HG03066 (cell line): ENCODE measurements at regions not wholly inside any gene's neighbourhood (a gene's known extent, or its start where the extent isn't known, plus 50 kb on each side); places are given as distances from the start of the nearest gene placed in this dataset.

Source experiments
- ATAC-seq: cut with Tn5 transposase; IDR thresholded peaks from one replicate; pipeline ENCODE4 v1.9.1; 2021; ENCODE audit warnings: low read depth; ENCODE audit not compliant: unreplicated experiment

GRCh38 chr11:116698080-116698479 lies 74.7 kb downstream of the BUD13 start:
- ATAC-seq: no peak

GRCh38 chr11:116697639-116698038 lies 75.1 kb downstream of the BUD13 start:
- ATAC-seq: no peak

- ATAC-seq: no peak
Observed at GRCh38 chr11:116697011-116697410, 75.8 kb downstream of the BUD13 start.

GRCh38 chr11:116696381-116696941 lies 76.3 kb downstream of the BUD13 start:
- ATAC-seq: no peak

GRCh38 chr11:116695657-116696254 lies 77.0 kb downstream of the BUD13 start:
- ATAC-seq: no peak

GRCh38 chr11:116694815-116695590 lies 77.8 kb downstream of the BUD13 start:
- no peak for ATAC-seq

- ATAC-seq: no peak
Observed at GRCh38 chr11:116694349-116694725, 78.5 kb downstream of the BUD13 start.

GRCh38 chr11:116693593-116694348 lies 79.0 kb downstream of the BUD13 start:
- ATAC-seq: no peak

GRCh38 chr11:116693102-116693570 lies 79.7 kb downstream of the BUD13 start:
- no peak for ATAC-seq

GRCh38 chr11:116692318-116693101 lies 80.3 kb downstream of the BUD13 start:
- no peak for ATAC-seq

GRCh38 chr11:116691771-116692177 lies 81.0 kb downstream of the BUD13 start:
- ATAC-seq: peak; percentile 65

- ATAC-seq: no peak
Observed at GRCh38 chr11:116690611-116691010, 82.2 kb downstream of the BUD13 start.

- ATAC-seq: no peak
Observed at GRCh38 chr11:116689413-116690127, 83.2 kb downstream of the BUD13 start.

GRCh38 chr11:116688202-116688540 lies 84.6 kb downstream of the BUD13 start:
- no peak for ATAC-seq

GRCh38 chr11:116687458-116688201 lies 85.2 kb downstream of the BUD13 start:
- ATAC-seq: no peak

- no peak for ATAC-seq
Observed at GRCh38 chr11:116686866-116687265, 85.9 kb downstream of the BUD13 start.

- ATAC-seq: no peak
Observed at GRCh38 chr11:116683982-116684381, 88.8 kb downstream of the BUD13 start.

GRCh38 chr11:116680349-116681125 lies 92.2 kb downstream of the BUD13 start:
- ATAC-seq: no peak
